ENCODE measurements at regions not wholly inside any gene's neighbourhood (a gene's known extent, or its start where the extent isn't known, plus 50 kb on each side); places are given as distances from the start of the nearest gene placed in this dataset.
"Not testable (repeated sequence)": the region's sequence is repeated elsewhere in the genome, so short reads cannot be mapped to it uniquely, and the experiment has no call there.

GRCh38 chr15:24139622-24140021, 452.5 kb upstream of the NDN start:
- H3K27me3 ChIP-seq; DNase-seq (ENCODE audit: low spot score in 2 of 2); H3K4me1 ChIP-seq; H3K36me3 ChIP-seq; H3K27ac ChIP-seq; H3K4me3 ChIP-seq; H3K9me3 ChIP-seq; intact Hi-C loops (cut with DNase I; ENCODE audit: low total_unique reads): not testable (repeated sequence)

GRCh38 chr15:24145070-24145469, 458.0 kb upstream of the NDN start:
- H3K36me3 ChIP-seq; H3K4me3 ChIP-seq; H3K9me3 ChIP-seq; H3K27ac ChIP-seq; H3K27me3 ChIP-seq; H3K4me1 ChIP-seq; intact Hi-C loops (cut with DNase I; ENCODE audit: low total_unique reads); DNase-seq (ENCODE audit: low spot score in 2 of 2): not testable (repeated sequence)

DNA sequence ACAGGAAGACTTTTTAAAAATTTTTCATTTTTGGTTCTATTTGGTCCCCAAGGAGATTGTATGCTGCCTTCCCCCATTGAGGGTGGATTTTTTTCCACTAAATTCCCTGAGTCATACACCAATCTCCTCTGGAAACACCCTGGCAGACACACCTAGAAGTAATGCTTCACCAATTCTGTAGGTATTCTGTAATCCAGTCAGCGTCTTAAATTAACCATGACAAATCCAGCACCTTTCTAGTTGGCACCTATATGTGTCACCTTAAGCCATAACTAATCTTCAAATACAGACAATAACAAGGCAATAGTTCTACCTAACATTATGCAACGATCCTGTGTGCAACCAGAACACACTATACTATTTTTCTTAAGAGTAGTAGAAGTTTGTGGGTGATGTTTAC, 459.1 kb upstream of the NDN start:
- Histone ChIP-seq H3K4me1 (no peaks in the 10 kb centered on the region), H3K27ac (no peak overlapping the region), H3K27me3 (no peaks in the 10 kb centered on the region), H3K36me3 (no peaks in the 10 kb centered on the region), H3K4me3 (no peak overlapping the region), H3K9me3 (no peaks in the 10 kb centered on the region)
- DNase-seq (ENCODE audit: low spot score in 2 of 2): no peak
- no peak for TF ChIP-seq POLR2AphosphoS5 (IDR thresholded peaks at IDR 0.05)
- TF ChIP-seq POLR2A (IDR thresholded peaks at IDR 0.05): no peak
- TF ChIP-seq, protein P1, sequence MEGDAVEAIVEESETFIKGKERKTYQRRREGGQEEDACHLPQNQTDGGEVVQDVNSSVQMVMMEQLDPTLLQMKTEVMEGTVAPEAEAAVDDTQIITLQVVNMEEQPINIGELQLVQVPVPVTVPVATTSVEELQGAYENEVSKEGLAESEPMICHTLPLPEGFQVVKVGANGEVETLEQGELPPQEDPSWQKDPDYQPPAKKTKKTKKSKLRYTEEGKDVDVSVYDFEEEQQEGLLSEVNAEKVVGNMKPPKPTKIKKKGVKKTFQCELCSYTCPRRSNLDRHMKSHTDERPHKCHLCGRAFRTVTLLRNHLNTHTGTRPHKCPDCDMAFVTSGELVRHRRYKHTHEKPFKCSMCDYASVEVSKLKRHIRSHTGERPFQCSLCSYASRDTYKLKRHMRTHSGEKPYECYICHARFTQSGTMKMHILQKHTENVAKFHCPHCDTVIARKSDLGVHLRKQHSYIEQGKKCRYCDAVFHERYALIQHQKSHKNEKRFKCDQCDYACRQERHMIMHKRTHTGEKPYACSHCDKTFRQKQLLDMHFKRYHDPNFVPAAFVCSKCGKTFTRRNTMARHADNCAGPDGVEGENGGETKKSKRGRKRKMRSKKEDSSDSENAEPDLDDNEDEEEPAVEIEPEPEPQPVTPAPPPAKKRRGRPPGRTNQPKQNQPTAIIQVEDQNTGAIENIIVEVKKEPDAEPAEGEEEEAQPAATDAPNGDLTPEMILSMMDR (IDR thresholded peaks at IDR 0.05): no peak
- intact Hi-C loops (cut with DNase I; ENCODE audit: low total_unique reads): no loop called here

DNA sequence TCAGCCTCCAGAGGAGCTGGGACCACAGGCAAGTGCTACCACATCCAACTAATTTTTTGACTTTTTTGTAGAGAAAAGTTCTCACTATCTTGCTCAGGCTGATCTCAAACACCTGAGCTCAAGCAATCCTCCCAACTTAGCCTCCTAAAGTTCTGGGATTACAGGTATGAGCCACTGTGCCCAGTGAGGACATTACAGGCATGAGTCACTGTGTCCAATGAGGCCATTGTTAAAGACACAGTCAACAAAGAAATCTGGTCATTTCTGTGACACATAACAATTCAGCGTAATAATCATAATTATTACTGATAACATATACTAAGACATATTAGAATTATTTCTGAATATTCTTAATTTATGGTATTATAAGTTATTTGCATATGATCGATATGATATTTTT, 463.4 kb upstream of the NDN start:
- H3K4me3 ChIP-seq: no peak overlapping the region
- H3K9me3 ChIP-seq: no peaks in the 10 kb centered on the region
- TF ChIP-seq, protein P1 (IDR thresholded peaks at IDR 0.05): no peak
- TF ChIP-seq POLR2A (IDR thresholded peaks at IDR 0.05) (no peak), POLR2AphosphoS5 (IDR thresholded peaks at IDR 0.05) (no peak)
- H3K27me3 ChIP-seq: no peaks in the 10 kb centered on the region
- intact Hi-C loops (cut with DNase I; ENCODE audit: low total_unique reads): no loop called here
- no peaks in the 10 kb centered on the region for H3K36me3 ChIP-seq
- no peak overlapping the region for H3K27ac ChIP-seq
- H3K4me1 ChIP-seq: no peaks in the 10 kb centered on the region
- DNase-seq (ENCODE audit: low spot score in 2 of 2): no peak

DNA sequence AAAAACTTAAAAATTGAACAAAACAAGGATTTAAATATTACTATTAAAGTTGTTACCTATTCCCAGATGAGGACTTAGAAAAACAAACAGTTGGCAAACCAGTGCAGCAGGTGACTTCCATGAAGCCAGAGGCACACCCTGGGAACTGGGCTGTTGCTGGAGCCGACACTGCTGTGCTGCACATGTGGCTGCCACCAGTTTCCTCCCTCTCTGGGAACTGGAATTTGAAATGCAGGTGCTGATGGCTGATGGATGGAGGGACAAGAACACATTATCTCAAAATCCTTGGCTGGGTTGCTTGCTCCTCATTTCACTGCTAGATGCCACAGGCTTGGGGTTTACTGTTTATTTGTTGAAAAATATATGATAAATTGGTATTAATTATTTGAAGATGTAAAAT, 471.2 kb upstream of the NDN start:
- H3K4me3 ChIP-seq; H3K27ac ChIP-seq; H3K9me3 ChIP-seq; DNase-seq (ENCODE audit: low spot score in 2 of 2); H3K27me3 ChIP-seq; intact Hi-C loops (cut with DNase I; ENCODE audit: low total_unique reads); H3K4me1 ChIP-seq; H3K36me3 ChIP-seq: not testable (repeated sequence)

GRCh38 chr15:24165512-24165911, 478.4 kb upstream of the NDN start:
- intact Hi-C loops (cut with DNase I; ENCODE audit: low total_unique reads): not testable (repeated sequence)

GRCh38 chr15:24202297-24202696, 473.3 kb upstream of the NPAP1 start:
- H3K4me3 ChIP-seq; intact Hi-C loops (cut with DNase I; ENCODE audit: low total_unique reads); H3K9me3 ChIP-seq; DNase-seq (ENCODE audit: low spot score in 2 of 2); H3K27ac ChIP-seq; H3K4me1 ChIP-seq; H3K27me3 ChIP-seq; H3K36me3 ChIP-seq: not testable (repeated sequence)

More at GRCh38 chr15:24165512-24165911, 478.4 kb upstream of the NDN start:
- H3K36me3 ChIP-seq; H3K4me3 ChIP-seq; H3K4me1 ChIP-seq; H3K9me3 ChIP-seq; DNase-seq (ENCODE audit: low spot score in 2 of 2); H3K27me3 ChIP-seq; H3K27ac ChIP-seq: not testable (repeated sequence)

DNA sequence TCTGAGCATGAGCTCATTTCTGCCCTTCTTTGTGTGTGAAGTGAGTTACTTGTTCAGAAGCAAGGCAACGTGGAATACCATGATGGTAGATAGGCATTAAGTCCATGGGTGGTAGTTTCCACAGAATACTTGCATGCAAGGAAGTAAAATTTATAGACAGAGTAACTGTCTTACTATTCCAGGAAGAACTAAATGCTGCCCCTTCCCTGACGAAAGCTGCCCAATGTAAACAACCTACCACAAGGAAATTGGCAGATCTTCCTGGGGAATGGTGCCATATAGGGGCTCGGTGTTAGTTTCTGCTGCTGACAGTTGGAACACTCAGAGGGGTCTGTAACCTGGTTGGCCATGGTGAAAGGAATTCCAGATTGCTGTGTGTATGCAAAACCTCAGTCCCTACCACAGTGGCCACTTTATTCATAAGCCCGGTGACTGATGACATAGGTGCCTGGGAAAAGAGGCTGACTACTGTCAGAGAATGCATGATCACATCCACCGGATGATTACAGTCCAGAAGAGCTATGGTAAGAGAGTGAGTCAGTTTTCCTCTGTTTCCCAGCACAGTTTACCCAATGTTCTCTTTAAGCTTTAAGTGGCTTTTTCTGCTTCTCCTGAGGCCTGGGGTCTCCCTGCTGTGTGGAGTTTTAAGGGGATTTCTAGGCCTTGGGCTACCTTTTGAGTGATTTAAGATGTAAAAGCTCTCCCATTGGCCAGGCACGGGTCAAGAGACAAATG, 463.7 kb upstream of the NPAP1 start:
- intact Hi-C loops (cut with DNase I; ENCODE audit: low total_unique reads); DNase-seq (ENCODE audit: low spot score in 2 of 2); H3K36me3 ChIP-seq; H3K27ac ChIP-seq; H3K4me1 ChIP-seq; H3K9me3 ChIP-seq; H3K4me3 ChIP-seq; H3K27me3 ChIP-seq: not testable (repeated sequence)

Data from breast epithelium (tissue), 4 donors.